NCI-H2227 (cell line): ENCODE measurements at regions not wholly inside any gene's neighbourhood (a gene's known extent, or its start where the extent isn't known, plus 50 kb on each side); places are given as distances from the start of the nearest gene placed in this dataset.

Experiments
- DNase-seq: peaks from one replicate; lab custom pipeline; 2025; ENCODE audit not compliant: unreplicated experiment; lab: John Stamatoyannopoulos, UW

GRCh38 chr5:34580983-34581382 lies 75.1 kb upstream of the RAI14 start:
- no peak for DNase-seq

GRCh38 chr5:34582371-34582770 lies 73.8 kb upstream of the RAI14 start:
- no peak for DNase-seq

GRCh38 chr5:34583167-34583566 lies 73.0 kb upstream of the RAI14 start:
- no peak for DNase-seq

GRCh38 chr5:34584165-34584564 lies 72.0 kb upstream of the RAI14 start:
- peak; percentile 23 for DNase-seq

GRCh38 chr5:34585601-34586104 lies 70.5 kb upstream of the RAI14 start:
- no peak for DNase-seq

GRCh38 chr5:34586117-34586885 lies 69.8 kb upstream of the RAI14 start:
- DNase-seq: no peak

- DNase-seq: no peak
Measured at GRCh38 chr5:34587355-34588241, 68.5 kb upstream of the RAI14 start.

GRCh38 chr5:34589832-34590231 lies 66.3 kb upstream of the RAI14 start:
- DNase-seq: no peak

GRCh38 chr5:34591723-34592122 lies 64.4 kb upstream of the RAI14 start:
- DNase-seq: no peak

GRCh38 chr5:34597034-34598027 lies 58.8 kb upstream of the RAI14 start:
- no peak for DNase-seq

- peak; percentile 43 for DNase-seq
Measured at GRCh38 chr5:34598177-34598794, 57.8 kb upstream of the RAI14 start.

- no peak for DNase-seq
Measured at GRCh38 chr5:34599471-34600117, 56.5 kb upstream of the RAI14 start.

GRCh38 chr5:34600118-34600493 lies 56.0 kb upstream of the RAI14 start:
- DNase-seq: no peak

- no peak for DNase-seq
Measured at GRCh38 chr5:34603378-34603777, 52.8 kb upstream of the RAI14 start.

- DNase-seq: no peak
Measured at GRCh38 chr5:34604119-34604675, 51.9 kb upstream of the RAI14 start.

GRCh38 chr5:34606101-34606500 lies 50.0 kb upstream of the RAI14 start:
- no peak for DNase-seq
